Tibial artery (tissue), 4 donors: ENCODE measurements at regions not wholly inside any gene's neighbourhood (a gene's known extent, or its start where the extent isn't known, plus 50 kb on each side); places are given as distances from the start of the nearest gene placed in this dataset.
"Not testable (repeated sequence)": the region's sequence is repeated elsewhere in the genome, so short reads cannot be mapped to it uniquely, and the experiment has no call there.

Experiments used
- DNase-seq, 2 donors: peaks; one replicate each; pipeline ENCODE4 v3.0.0-alpha.2; 2019
- H3K27ac ChIP-seq, 2 donors: fragments of 200-600 bp; sonication (generic) in 1 of 2; 1 replicate in 1 of 2; 2 replicates in 1 of 2; pipeline ENCODE4 v1.5.1; 2018 to 2019; ENCODE audit warnings: mild to moderate bottlenecking in 1 of 2
- H3K27me3 ChIP-seq, 2 donors: fragments of 200-600 bp; sonication (generic) in 1 of 2; one replicate each; pipeline versions ENCODE4 v1.5.1 to v1.6.0; 2016 to 2019
- H3K36me3 ChIP-seq, 3 donors: fragments of 200-600 bp; sonication (generic) in 2 of 3; one replicate each; pipeline ENCODE4 v1.5.1; 2016 to 2019; ENCODE audit warnings: mild to moderate bottlenecking in 2 of 3
- H3K4me1 ChIP-seq, 4 donors: fragments of 200-600 bp; sonication (generic) in 2 of 4; 1 replicate in 3 of 4; 2 replicates in 1 of 4; pipeline ENCODE4 v1.5.1; 2016 to 2019
- H3K4me3 ChIP-seq, 2 donors: fragments of 200-600 bp; sonication (generic) in 1 of 2; 1 replicate in 1 of 2; 2 replicates in 1 of 2; pipeline ENCODE4 v1.5.1; 2018 to 2019; ENCODE audit warnings: mild to moderate bottlenecking in 2 of 2
- H3K9me3 ChIP-seq, 3 donors: fragments of 200-600 bp; sonication (generic) in 1 of 3; one replicate each; pipeline ENCODE4 v1.5.1; 2016 to 2019
- CTCF ChIP-seq, 2 experiments: fragments of 200-600 bp in 1 of 2; fragments of 450-650 bp in 1 of 2; IDR thresholded peaks; one replicate each; pipeline ENCODE4 v1.5.1; 2017 to 2019; ENCODE audit warnings: antibody characterized with exemption in 2 of 2, mild to moderate bottlenecking in 1 of 2, moderate library complexity in 1 of 2
- intact Hi-C: fragments of 100-400 bp; cut with DNase I; formaldehyde crosslinking; loops from one replicate; pipeline ENCODE4 v1.15.0; 2023; ENCODE audit warnings: low total_unique reads

GRCh38 chr16:29182501-29182900, 197.6 kb downstream of the LAT start:
- no peak overlapping the region for H3K4me3 ChIP-seq
- peaks cover 0 to 3% (median 0%) of the 10 kb centered on the region in 4 donors for H3K4me1 ChIP-seq
- TF ChIP-seq CTCF (IDR thresholded peaks at IDR 0.05): no peak
- no peaks in the 10 kb centered on the region for H3K36me3 ChIP-seq
- intact Hi-C loops: no loop called here
- H3K27ac ChIP-seq: no peak overlapping the region
- H3K27me3 ChIP-seq: no peaks in the 10 kb centered on the region
- H3K9me3 ChIP-seq: no peaks in the 10 kb centered on the region
- peak; percentile 15 to 65 for DNase-seq

GRCh38 chr16:29181921-29182411, 197.1 kb downstream of the LAT start:
- H3K4me1 ChIP-seq, H3K4me3 ChIP-seq, H3K27me3 ChIP-seq, intact Hi-C loops, H3K9me3 ChIP-seq, H3K27ac ChIP-seq, H3K36me3 ChIP-seq: not testable (repeated sequence)
- DNase-seq: peak; percentile 3 to 38

DNA sequence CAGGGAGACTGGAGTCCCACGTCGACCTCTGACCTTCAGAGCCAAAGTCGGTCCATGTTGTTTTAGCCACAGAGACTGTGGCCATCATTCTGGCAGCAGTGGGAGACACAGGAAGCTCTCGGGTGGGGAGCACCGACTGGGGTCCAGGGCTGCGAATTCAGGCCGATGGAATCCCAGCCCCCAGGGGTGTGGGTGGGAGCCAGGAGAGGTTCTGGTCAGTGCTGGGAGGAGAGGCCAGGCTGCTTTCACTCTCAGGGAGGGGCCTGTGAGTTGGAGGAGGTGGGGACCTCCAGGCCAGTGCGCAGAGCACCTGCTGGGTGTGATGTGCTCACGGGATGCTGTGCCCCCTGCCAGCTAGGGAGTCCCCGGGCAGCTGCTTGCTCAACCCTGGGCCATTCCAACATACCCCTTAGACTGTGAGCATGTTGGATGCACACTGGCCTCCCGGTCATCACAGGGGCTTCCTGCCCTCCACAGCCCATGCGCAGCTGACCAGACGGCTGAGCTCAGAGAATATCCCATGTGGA, 196.5 kb downstream of the LAT start:
- DNase-seq: peak in 1 of 2 donors; percentile 8
- H3K27me3 ChIP-seq, H3K27ac ChIP-seq, H3K36me3 ChIP-seq, H3K4me1 ChIP-seq, intact Hi-C loops, H3K9me3 ChIP-seq, H3K4me3 ChIP-seq: not testable (repeated sequence)

DNA sequence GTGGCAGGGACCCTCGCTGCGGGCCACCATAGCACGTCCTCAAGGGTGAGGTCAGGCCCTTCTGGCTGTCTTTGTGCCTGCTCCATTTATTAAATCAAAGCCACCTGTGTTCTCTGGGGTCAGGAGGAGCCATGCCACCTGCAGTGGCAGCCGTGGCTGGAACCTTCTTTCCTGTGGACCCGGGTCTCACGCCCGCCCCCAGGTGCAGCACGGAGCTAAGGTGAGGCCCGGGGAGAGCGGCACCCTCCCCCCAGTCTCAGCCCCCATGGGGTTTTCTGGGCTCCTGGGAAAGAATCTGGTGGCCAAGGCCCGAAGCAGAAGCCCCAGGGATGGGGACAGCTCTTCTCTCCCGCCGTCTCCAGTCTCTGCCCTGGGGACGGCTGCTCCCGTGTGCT, 195.4 kb downstream of the LAT start:
- H3K27me3 ChIP-seq, H3K4me3 ChIP-seq, intact Hi-C loops, H3K9me3 ChIP-seq, H3K4me1 ChIP-seq, H3K36me3 ChIP-seq: not testable (repeated sequence)
- peak overlapping the region in 1 of 2 donors; percentile 25 for H3K27ac ChIP-seq
- peak in 1 of 2 donors; percentile 2 for DNase-seq

- intact Hi-C loops, H3K9me3 ChIP-seq, H3K4me1 ChIP-seq: not testable (repeated sequence)
Measured at GRCh38 chr16:29179401-29180205, 194.8 kb downstream of the LAT start.

DNA sequence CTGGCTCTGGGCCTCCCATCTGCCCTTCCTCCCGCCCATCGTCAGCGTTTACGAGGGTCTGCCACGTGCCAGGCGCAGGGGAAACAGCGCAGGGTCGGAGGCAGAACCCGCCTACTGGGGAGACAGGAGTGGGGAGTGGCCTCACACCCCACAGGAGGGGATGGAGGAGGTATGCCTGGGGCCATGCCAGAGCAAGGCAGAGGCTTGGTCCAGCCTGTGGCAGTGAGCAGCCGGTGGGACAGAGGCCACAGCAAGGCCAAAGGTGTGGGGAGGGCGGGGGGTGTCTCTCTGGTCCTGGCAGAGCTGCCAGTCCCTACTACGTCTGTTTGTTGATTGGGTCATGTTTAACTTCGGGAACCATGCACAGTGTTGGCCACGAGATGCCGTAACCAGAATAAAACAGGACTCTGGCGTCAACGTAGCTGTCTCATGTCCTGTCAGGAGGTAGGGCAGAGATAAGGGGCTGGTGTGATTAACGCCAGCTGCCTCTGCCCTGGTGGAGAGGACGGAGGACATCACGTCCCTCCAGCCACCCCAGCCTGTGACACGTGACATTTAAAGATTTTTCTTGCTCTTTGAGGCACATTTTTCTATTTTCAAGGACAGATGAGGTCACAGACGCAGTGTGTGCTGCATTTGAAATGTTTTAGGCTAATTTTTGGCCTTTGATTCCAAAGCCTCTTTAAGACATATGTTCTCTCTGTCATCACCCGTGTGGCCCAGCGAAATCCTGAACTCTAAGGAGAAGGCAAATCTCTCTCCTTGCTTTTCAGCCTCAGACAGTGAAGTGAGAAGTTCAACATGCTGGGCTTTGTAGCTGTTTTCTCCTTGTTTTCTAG, 193.3 kb downstream of the LAT start:
- H3K27ac ChIP-seq: peak overlapping the region in 1 of 2 donors; percentile 21
- H3K4me1 ChIP-seq, H3K36me3 ChIP-seq, H3K27me3 ChIP-seq, H3K4me3 ChIP-seq, H3K9me3 ChIP-seq, intact Hi-C loops: not testable (repeated sequence)
- peak; percentile 74 to 86 for DNase-seq

More at GRCh38 chr16:29179401-29180205, 194.8 kb downstream of the LAT start:
- H3K4me3 ChIP-seq, H3K36me3 ChIP-seq, H3K27me3 ChIP-seq: not testable (repeated sequence)
- H3K27ac ChIP-seq: peak overlapping the region in 1 of 2 donors; percentile 49
- DNase-seq: peak in 1 of 2 donors; percentile 32

DNA sequence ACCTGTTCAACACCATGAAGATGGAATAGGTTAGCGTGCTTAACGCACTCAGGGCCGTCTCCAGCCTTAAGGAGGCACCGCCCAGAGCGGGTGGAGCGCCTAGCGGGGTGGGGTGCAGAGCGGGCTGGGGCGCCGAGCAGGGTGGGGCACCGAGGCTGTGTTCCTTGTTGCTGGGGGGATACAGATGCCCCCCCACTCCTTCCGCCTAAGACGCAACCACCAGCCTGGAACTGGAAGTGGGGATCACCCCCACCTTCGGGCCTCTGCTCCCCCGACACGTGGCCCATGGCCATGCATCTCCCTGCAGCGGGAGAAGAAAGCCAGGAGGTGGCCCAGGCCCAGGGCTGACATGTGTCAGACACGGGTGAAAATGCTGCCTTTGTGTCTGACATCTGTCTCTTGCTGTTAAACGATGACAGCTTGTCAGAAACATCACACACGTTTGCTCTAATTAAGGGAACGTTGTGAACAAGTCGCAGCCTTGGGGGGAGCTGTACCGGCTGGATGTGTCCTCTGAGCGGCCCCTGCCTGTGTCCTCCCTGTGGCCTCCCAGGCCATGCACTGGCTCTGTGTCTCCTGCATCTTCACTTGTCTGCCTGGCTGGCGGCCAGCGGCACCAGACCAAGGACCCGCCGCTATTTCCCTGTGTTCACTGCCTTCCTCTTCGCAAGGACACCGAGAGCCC, 192.5 kb downstream of the LAT start:
- DNase-seq: peak in 1 of 2 donors; percentile 25
- H3K4me3 ChIP-seq, H3K4me1 ChIP-seq, H3K36me3 ChIP-seq, intact Hi-C loops, H3K9me3 ChIP-seq, H3K27me3 ChIP-seq: not testable (repeated sequence)
- peak overlapping the region in 1 of 2 donors; percentile 21 for H3K27ac ChIP-seq

GRCh38 chr16:29176822-29177202, 192.0 kb downstream of the LAT start:
- H3K27me3 ChIP-seq, H3K36me3 ChIP-seq, H3K4me1 ChIP-seq, H3K27ac ChIP-seq, intact Hi-C loops, H3K4me3 ChIP-seq, H3K9me3 ChIP-seq: not testable (repeated sequence)
- peak in 1 of 2 donors; percentile 12 for DNase-seq

- H3K27ac ChIP-seq, H3K27me3 ChIP-seq, intact Hi-C loops, H3K4me3 ChIP-seq, H3K36me3 ChIP-seq, H3K4me1 ChIP-seq, H3K9me3 ChIP-seq: not testable (repeated sequence)
- peak in 1 of 2 donors; percentile 17 for DNase-seq
Measured at GRCh38 chr16:29176154-29176470, 191.3 kb downstream of the LAT start.

DNA sequence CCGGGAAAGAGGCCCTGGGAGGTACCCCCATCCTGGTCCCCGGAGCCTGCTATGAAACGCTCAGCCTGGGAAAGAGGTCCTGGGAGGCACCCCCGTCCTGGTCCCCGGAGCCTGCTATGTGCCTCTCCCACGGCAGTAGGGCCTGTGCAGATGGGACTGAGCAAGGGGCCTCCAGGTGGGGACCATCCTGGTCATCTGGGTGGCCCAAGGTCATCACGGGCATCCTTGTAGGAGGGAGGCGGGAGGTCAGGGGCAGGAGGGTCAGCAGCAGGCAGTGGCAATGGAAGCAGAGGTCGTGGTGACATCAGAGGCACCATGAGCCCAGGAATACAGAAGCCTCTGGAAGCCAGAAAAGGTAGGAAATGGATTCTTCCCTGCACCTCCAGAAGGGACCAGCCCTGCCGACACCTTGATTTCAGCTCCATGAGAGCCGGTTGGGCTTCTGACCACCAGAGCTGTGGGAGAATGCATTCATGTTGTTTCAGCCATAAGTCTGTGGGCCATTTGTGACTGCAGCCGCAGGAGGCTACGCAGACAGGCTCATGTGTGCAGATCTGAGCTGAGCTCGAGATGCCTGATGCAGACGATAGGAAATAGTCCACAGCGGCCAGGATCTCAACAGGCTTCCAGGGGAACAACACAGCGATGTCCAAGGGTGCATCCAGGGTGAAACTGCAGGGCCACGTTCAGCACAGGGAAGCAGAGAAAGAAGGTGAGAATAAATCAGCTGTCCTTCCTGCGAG, 190.7 kb downstream of the LAT start:
- H3K27me3 ChIP-seq, H3K4me3 ChIP-seq, H3K9me3 ChIP-seq, H3K27ac ChIP-seq, intact Hi-C loops, H3K36me3 ChIP-seq, H3K4me1 ChIP-seq: not testable (repeated sequence)
- peak in 1 of 2 donors; percentile 13 for DNase-seq

- H3K4me1 ChIP-seq, H3K27ac ChIP-seq, H3K36me3 ChIP-seq, intact Hi-C loops, H3K27me3 ChIP-seq, H3K9me3 ChIP-seq, H3K4me3 ChIP-seq: not testable (repeated sequence)
- peak in 1 of 2 donors; percentile 24 for DNase-seq
Measured at GRCh38 chr16:29173371-29174305, 188.8 kb downstream of the LAT start.
